ENCODE measurements at regions not wholly inside any gene's neighbourhood (a gene's known extent, or its start where the extent isn't known, plus 50 kb on each side); places are given as distances from the start of the nearest gene placed in this dataset.
"Not testable (repeated sequence)": the region's sequence is repeated elsewhere in the genome, so short reads cannot be mapped to it uniquely, and the experiment has no call there.

- H3K27me3 Mint-ChIP-seq, result peaks cover 7% of the 10 kb centered on the region
- H3K4me1 ChIP-seq (ENCODE audit: control insufficient read depth, insufficient read depth, low read length, poor library complexity, severe bottlenecking), result no peaks in the 10 kb centered on the region
- H3K4me1 Mint-ChIP-seq, result no peaks in the 10 kb centered on the region
- ATAC-seq (ENCODE audit: low read depth in 2 of 2) (no peak), DNase-seq (no peak)
- no peak overlapping the region for H3K27ac Mint-ChIP-seq
- H3K4me3 ChIP-seq (ENCODE audit: low read depth, low read length), result no peak overlapping the region
- H3K36me3 ChIP-seq (ENCODE audit: control insufficient read depth, insufficient read depth, low read length), result no peaks in the 10 kb centered on the region
- no peaks in the 10 kb centered on the region for H3K36me3 Mint-ChIP-seq
- H3K4me3 Mint-ChIP-seq, result no peak overlapping the region
- no peak overlapping the region for H3K27ac ChIP-seq (ENCODE audit: insufficient read depth, low read length, poor library complexity, severe bottlenecking)
- H3K27me3 ChIP-seq (ENCODE audit: control insufficient read depth, insufficient read depth, low read length), result no peaks in the 10 kb centered on the region
- H3K9me3 Mint-ChIP-seq, result no peaks in the 10 kb centered on the region
- H3K9me3 ChIP-seq (ENCODE audit: control insufficient read depth in 2 of 2, low read length in 2 of 2), result no peaks in the 10 kb centered on the region
Observed at GRCh38 chr11:45393334-45393733, 107.2 kb upstream of the SYT13 start.

DNA sequence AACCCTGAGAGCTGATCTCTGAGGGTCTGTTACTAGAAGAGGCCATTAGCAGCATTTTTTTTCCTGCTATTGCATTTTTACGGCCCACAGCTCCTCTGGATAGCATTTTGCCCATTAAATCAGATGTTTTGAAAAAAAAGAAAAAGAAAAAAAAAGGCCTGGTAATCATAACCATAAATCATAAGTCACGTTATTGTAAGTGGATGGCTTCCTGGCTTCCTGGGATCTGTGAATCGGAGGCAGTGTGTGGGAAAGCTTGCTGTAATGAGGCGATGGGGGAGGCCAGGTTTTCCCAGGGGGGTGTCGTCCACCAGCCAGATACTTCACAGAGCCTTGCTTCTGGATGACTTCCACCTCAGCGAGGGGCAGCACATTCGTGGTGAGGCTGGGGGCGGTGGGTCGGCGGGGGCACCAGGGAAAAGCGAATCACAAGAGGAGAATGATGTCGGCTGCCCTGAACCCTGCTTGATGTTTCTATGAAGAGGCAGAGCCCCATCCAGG is 106.5 kb upstream of the SYT13 start:
- Mint-ChIP-seq H3K36me3 (no peaks in the 10 kb centered on the region), H3K4me3 (no peak overlapping the region), H3K27me3 (peaks cover 7% of the 10 kb centered on the region), H3K4me1 (peaks cover 0 to 2% (median 0%) of the 10 kb centered on the region in 4 donors), H3K9me3 (no peaks in the 10 kb centered on the region), H3K27ac (no peak overlapping the region)
- Histone ChIP-seq H3K4me1 (ENCODE audit: control insufficient read depth, insufficient read depth, low read length, poor library complexity, severe bottlenecking) (no peaks in the 10 kb centered on the region), H3K4me3 (ENCODE audit: low read depth, low read length) (no peak overlapping the region), H3K27ac (ENCODE audit: insufficient read depth, low read length, poor library complexity, severe bottlenecking) (no peak overlapping the region), H3K27me3 (ENCODE audit: control insufficient read depth, insufficient read depth, low read length) (no peaks in the 10 kb centered on the region), H3K36me3 (ENCODE audit: control insufficient read depth, insufficient read depth, low read length) (no peaks in the 10 kb centered on the region), H3K9me3 (ENCODE audit: control insufficient read depth in 2 of 2, low read length in 2 of 2) (no peaks in the 10 kb centered on the region)
- no peak for ATAC-seq (ENCODE audit: low read depth in 2 of 2)
- no peak for DNase-seq

DNA sequence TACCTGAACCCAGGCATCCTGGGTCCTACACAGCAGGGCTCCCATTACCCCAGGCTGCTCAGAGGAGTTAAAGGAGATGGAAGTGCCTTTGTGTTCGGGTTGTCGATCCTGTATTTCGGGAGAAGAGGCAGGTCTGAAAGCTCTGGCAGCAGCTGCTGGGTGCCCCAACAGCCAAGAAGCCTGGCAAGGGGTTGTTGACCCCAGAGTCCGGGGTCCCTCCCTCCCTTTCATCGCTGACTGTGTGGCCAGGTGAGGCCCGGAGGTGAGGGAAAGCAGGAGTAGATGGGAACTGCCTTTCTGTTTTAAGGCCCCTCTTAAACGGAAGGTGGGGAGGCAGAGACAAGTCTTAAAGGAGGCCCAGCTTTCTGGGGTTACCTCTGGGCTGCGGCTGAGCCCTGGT is 106.0 kb upstream of the SYT13 start:
- Mint-ChIP-seq H3K27me3 (peaks cover 7% of the 10 kb centered on the region), H3K27ac (no peak overlapping the region), H3K4me3 (no peak overlapping the region), H3K36me3 (no peaks in the 10 kb centered on the region), H3K9me3 (no peaks in the 10 kb centered on the region), H3K4me1 (peaks cover 0 to 4% (median 0%) of the 10 kb centered on the region in 4 donors)
- no peaks in the 10 kb centered on the region for H3K9me3 ChIP-seq (ENCODE audit: control insufficient read depth in 2 of 2, low read length in 2 of 2)
- no peak overlapping the region for H3K27ac ChIP-seq (ENCODE audit: insufficient read depth, low read length, poor library complexity, severe bottlenecking)
- no peak overlapping the region for H3K4me3 ChIP-seq (ENCODE audit: low read depth, low read length)
- no peaks in the 10 kb centered on the region for H3K36me3 ChIP-seq (ENCODE audit: control insufficient read depth, insufficient read depth, low read length)
- H3K27me3 ChIP-seq (ENCODE audit: control insufficient read depth, insufficient read depth, low read length), result no peaks in the 10 kb centered on the region
- H3K4me1 ChIP-seq (ENCODE audit: control insufficient read depth, insufficient read depth, low read length, poor library complexity, severe bottlenecking), result no peaks in the 10 kb centered on the region
- ATAC-seq (ENCODE audit: low read depth in 2 of 2), result no peak
- DNase-seq, result no peak

GRCh38 chr11:45391168-45391850 is 105.2 kb upstream of the SYT13 start:
- DNase-seq (no peak), ATAC-seq (ENCODE audit: low read depth in 2 of 2) (no peak)
- Histone ChIP-seq H3K9me3 (ENCODE audit: control insufficient read depth in 2 of 2, low read length in 2 of 2) (no peaks in the 10 kb centered on the region), H3K4me1 (ENCODE audit: control insufficient read depth, insufficient read depth, low read length, poor library complexity, severe bottlenecking) (no peaks in the 10 kb centered on the region), H3K27me3 (ENCODE audit: control insufficient read depth, insufficient read depth, low read length) (no peaks in the 10 kb centered on the region), H3K27ac (ENCODE audit: insufficient read depth, low read length, poor library complexity, severe bottlenecking) (no peak overlapping the region), H3K36me3 (ENCODE audit: control insufficient read depth, insufficient read depth, low read length) (no peaks in the 10 kb centered on the region), H3K4me3 (ENCODE audit: low read depth, low read length) (no peak overlapping the region)
- peaks cover 7% of the 10 kb centered on the region for H3K27me3 Mint-ChIP-seq
- H3K4me3 Mint-ChIP-seq, result no peak overlapping the region
- no peak overlapping the region for H3K27ac Mint-ChIP-seq
- H3K36me3 Mint-ChIP-seq, result no peaks in the 10 kb centered on the region
- H3K9me3 Mint-ChIP-seq, result no peaks in the 10 kb centered on the region
- H3K4me1 Mint-ChIP-seq, result peaks cover 0 to 4% (median 0%) of the 10 kb centered on the region in 4 donors

- H3K36me3 ChIP-seq (ENCODE audit: control insufficient read depth, insufficient read depth, low read length), result no peaks in the 10 kb centered on the region
- no peaks in the 10 kb centered on the region for H3K9me3 Mint-ChIP-seq
- no peaks in the 10 kb centered on the region for H3K9me3 ChIP-seq (ENCODE audit: control insufficient read depth in 2 of 2, low read length in 2 of 2)
- no peak overlapping the region for H3K27ac ChIP-seq (ENCODE audit: insufficient read depth, low read length, poor library complexity, severe bottlenecking)
- H3K36me3 Mint-ChIP-seq, result no peaks in the 10 kb centered on the region
- no peak overlapping the region for H3K4me3 ChIP-seq (ENCODE audit: low read depth, low read length)
- DNase-seq (no peak), ATAC-seq (ENCODE audit: low read depth in 2 of 2) (no peak)
- H3K27me3 Mint-ChIP-seq, result peaks cover 7% of the 10 kb centered on the region
- no peak overlapping the region for H3K27ac Mint-ChIP-seq
- no peak overlapping the region for H3K4me3 Mint-ChIP-seq
- H3K4me1 Mint-ChIP-seq, result peaks cover 0 to 6% (median 3%) of the 10 kb centered on the region in 4 donors
- H3K27me3 ChIP-seq (ENCODE audit: control insufficient read depth, insufficient read depth, low read length), result no peaks in the 10 kb centered on the region
- peaks cover 9% of the 10 kb centered on the region for H3K4me1 ChIP-seq (ENCODE audit: control insufficient read depth, insufficient read depth, low read length, poor library complexity, severe bottlenecking)
Observed at GRCh38 chr11:45390407-45390806, 104.3 kb upstream of the SYT13 start.

GRCh38 chr11:45388472-45388871 is 102.3 kb upstream of the SYT13 start:
- H3K4me1 ChIP-seq (ENCODE audit: control insufficient read depth, insufficient read depth, low read length, poor library complexity, severe bottlenecking), result peaks cover 28% of the 10 kb centered on the region
- no peak overlapping the region for H3K27ac Mint-ChIP-seq
- peaks cover 7% of the 10 kb centered on the region for H3K27me3 Mint-ChIP-seq
- H3K4me3 Mint-ChIP-seq, result no peak overlapping the region
- no peaks in the 10 kb centered on the region for H3K36me3 Mint-ChIP-seq
- no peak overlapping the region for H3K4me3 ChIP-seq (ENCODE audit: low read depth, low read length)
- no peak overlapping the region for H3K27ac ChIP-seq (ENCODE audit: insufficient read depth, low read length, poor library complexity, severe bottlenecking)
- no peaks in the 10 kb centered on the region for H3K9me3 Mint-ChIP-seq
- no peaks in the 10 kb centered on the region for H3K9me3 ChIP-seq (ENCODE audit: control insufficient read depth in 2 of 2, low read length in 2 of 2)
- H3K27me3 ChIP-seq (ENCODE audit: control insufficient read depth, insufficient read depth, low read length), result no peaks in the 10 kb centered on the region
- ATAC-seq (ENCODE audit: low read depth in 2 of 2) (no peak), DNase-seq (no peak)
- H3K4me1 Mint-ChIP-seq, result peaks cover 4 to 15% (median 6%) of the 10 kb centered on the region in 4 donors
- H3K36me3 ChIP-seq (ENCODE audit: control insufficient read depth, insufficient read depth, low read length), result no peaks in the 10 kb centered on the region

- H3K9me3 Mint-ChIP-seq; ATAC-seq (ENCODE audit: low read depth in 2 of 2); H3K27ac Mint-ChIP-seq; H3K4me3 ChIP-seq (ENCODE audit: low read depth, low read length); H3K4me3 Mint-ChIP-seq; H3K36me3 ChIP-seq (ENCODE audit: control insufficient read depth, insufficient read depth, low read length); H3K27ac ChIP-seq (ENCODE audit: insufficient read depth, low read length, poor library complexity, severe bottlenecking); H3K27me3 Mint-ChIP-seq; DNase-seq; H3K9me3 ChIP-seq (ENCODE audit: control insufficient read depth in 2 of 2, low read length in 2 of 2); H3K36me3 Mint-ChIP-seq; H3K27me3 ChIP-seq (ENCODE audit: control insufficient read depth, insufficient read depth, low read length): not testable (repeated sequence)
- peaks cover 34% of the 10 kb centered on the region for H3K4me1 ChIP-seq (ENCODE audit: control insufficient read depth, insufficient read depth, low read length, poor library complexity, severe bottlenecking)
- peaks cover 4 to 19% (median 11%) of the 10 kb centered on the region in 4 donors for H3K4me1 Mint-ChIP-seq
Observed at GRCh38 chr11:45387885-45388284, 101.7 kb upstream of the SYT13 start.

- Mint-ChIP-seq H3K36me3 (no peaks in the 10 kb centered on the region), H3K27ac (peak overlapping the region in 1 of 3 donors; percentile 52), H3K4me3 (no peak overlapping the region), H3K9me3 (no peaks in the 10 kb centered on the region), H3K4me1 (peaks cover 4 to 25% (median 16%) of the 10 kb centered on the region in 4 donors), H3K27me3 (peaks cover 7% of the 10 kb centered on the region)
- DNase-seq (no peak), ATAC-seq (ENCODE audit: low read depth in 2 of 2) (no peak)
- Histone ChIP-seq H3K27ac (ENCODE audit: insufficient read depth, low read length, poor library complexity, severe bottlenecking) (no peak overlapping the region), H3K4me3 (ENCODE audit: low read depth, low read length) (no peak overlapping the region), H3K4me1 (ENCODE audit: control insufficient read depth, insufficient read depth, low read length, poor library complexity, severe bottlenecking) (peaks cover 41% of the 10 kb centered on the region), H3K9me3 (ENCODE audit: control insufficient read depth in 2 of 2, low read length in 2 of 2) (no peaks in the 10 kb centered on the region), H3K27me3 (ENCODE audit: control insufficient read depth, insufficient read depth, low read length) (no peaks in the 10 kb centered on the region), H3K36me3 (ENCODE audit: control insufficient read depth, insufficient read depth, low read length) (no peaks in the 10 kb centered on the region)
Observed at GRCh38 chr11:45386972-45387371, 100.8 kb upstream of the SYT13 start.
